ENCODE measurements at regions not wholly inside any gene's neighbourhood (a gene's known extent, or its start where the extent isn't known, plus 50 kb on each side); places are given as distances from the start of the nearest gene placed in this dataset.

DNA sequence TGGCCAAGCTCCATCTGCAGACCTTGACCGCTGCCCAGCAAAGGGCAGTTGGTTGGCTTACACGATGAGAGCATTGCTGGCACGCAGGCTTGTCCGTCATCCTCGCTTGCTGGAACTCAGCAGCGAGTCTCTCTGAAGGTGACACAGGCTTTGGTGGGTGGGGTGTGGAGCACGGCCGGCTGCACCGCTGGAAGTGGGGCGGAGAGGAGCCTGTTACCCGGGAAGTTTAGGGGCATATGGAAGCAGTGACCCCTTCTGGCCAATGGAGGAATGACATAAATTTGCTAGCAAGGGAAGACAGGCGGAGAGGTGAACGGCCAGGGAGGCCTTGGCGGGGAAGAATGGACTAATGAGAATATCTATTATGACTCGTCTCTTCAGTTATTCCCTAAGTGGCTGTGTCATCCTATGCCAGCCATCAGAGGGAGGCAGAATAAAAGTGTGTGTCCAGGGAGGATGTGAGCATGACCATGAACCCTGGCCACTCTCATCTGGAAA, 65.9 kb upstream of the SDK2 start:
- no peak for TF ChIP-seq POLR2A (IDR thresholded peaks at IDR 0.05)
- TF ChIP-seq, protein P1, sequence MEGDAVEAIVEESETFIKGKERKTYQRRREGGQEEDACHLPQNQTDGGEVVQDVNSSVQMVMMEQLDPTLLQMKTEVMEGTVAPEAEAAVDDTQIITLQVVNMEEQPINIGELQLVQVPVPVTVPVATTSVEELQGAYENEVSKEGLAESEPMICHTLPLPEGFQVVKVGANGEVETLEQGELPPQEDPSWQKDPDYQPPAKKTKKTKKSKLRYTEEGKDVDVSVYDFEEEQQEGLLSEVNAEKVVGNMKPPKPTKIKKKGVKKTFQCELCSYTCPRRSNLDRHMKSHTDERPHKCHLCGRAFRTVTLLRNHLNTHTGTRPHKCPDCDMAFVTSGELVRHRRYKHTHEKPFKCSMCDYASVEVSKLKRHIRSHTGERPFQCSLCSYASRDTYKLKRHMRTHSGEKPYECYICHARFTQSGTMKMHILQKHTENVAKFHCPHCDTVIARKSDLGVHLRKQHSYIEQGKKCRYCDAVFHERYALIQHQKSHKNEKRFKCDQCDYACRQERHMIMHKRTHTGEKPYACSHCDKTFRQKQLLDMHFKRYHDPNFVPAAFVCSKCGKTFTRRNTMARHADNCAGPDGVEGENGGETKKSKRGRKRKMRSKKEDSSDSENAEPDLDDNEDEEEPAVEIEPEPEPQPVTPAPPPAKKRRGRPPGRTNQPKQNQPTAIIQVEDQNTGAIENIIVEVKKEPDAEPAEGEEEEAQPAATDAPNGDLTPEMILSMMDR (IDR thresholded peaks at IDR 0.05): peak in 1 of 3 donors; percentile 35

All from lower leg skin (tissue), 3 donors.